ENCODE measurements at regions not wholly inside any gene's neighbourhood (a gene's known extent, or its start where the extent isn't known, plus 50 kb on each side); places are given as distances from the start of the nearest gene placed in this dataset.

GRCh38 chr21:43292041-43292865, 123.4 kb downstream of the CRYAA start:
- DNase-seq (ENCODE audit: low read depth): no peak
- TF ChIP-seq CTCF (IDR thresholded peaks at IDR 0.05; ENCODE audit: control insufficient read depth, extremely low read depth, insufficient read depth): no peak
- no peak overlapping the region for H3K4me3 ChIP-seq (ENCODE audit: low read depth, low read length)

GRCh38 chr21:43291347-43291950, 122.6 kb downstream of the CRYAA start:
- no peak for TF ChIP-seq CTCF (IDR thresholded peaks at IDR 0.05; ENCODE audit: control insufficient read depth, extremely low read depth, insufficient read depth)
- no peak overlapping the region for H3K4me3 ChIP-seq (ENCODE audit: low read depth, low read length)
- no peak for DNase-seq (ENCODE audit: low read depth)

- H3K4me3 ChIP-seq (ENCODE audit: low read depth, low read length): no peak overlapping the region
- no peak for TF ChIP-seq CTCF (IDR thresholded peaks at IDR 0.05; ENCODE audit: control insufficient read depth, extremely low read depth, insufficient read depth)
- no peak for DNase-seq (ENCODE audit: low read depth)
Observed at GRCh38 chr21:43290421-43291346, 121.9 kb downstream of the CRYAA start.

GRCh38 chr21:43289966-43290365, 121.2 kb downstream of the CRYAA start:
- H3K4me3 ChIP-seq (ENCODE audit: low read depth, low read length): no peak overlapping the region
- TF ChIP-seq CTCF (IDR thresholded peaks at IDR 0.05; ENCODE audit: control insufficient read depth, extremely low read depth, insufficient read depth): no peak

GRCh38 chr21:43289442-43289841, 120.6 kb downstream of the CRYAA start:
- no peak overlapping the region for H3K4me3 ChIP-seq (ENCODE audit: low read depth, low read length)
- DNase-seq (ENCODE audit: low read depth): no peak
- no peak for TF ChIP-seq CTCF (IDR thresholded peaks at IDR 0.05; ENCODE audit: control insufficient read depth, extremely low read depth, insufficient read depth)

More at GRCh38 chr21:43289966-43290365, 121.2 kb downstream of the CRYAA start:
- DNase-seq (ENCODE audit: low read depth): no peak

- H3K4me3 ChIP-seq (ENCODE audit: low read depth, low read length): 0 out of 2 replicates have a peak overlapping the region, but pooled peaks have one; percentile 5
- no peak for TF ChIP-seq CTCF (IDR thresholded peaks at IDR 0.05; ENCODE audit: control insufficient read depth, extremely low read depth, insufficient read depth)
- peak; percentile 98 for DNase-seq (ENCODE audit: low read depth)
Observed at GRCh38 chr21:43287795-43288755, 119.3 kb downstream of the CRYAA start.
